Esophagus muscularis mucosa (tissue), 4 donors: ENCODE measurements at regions not wholly inside any gene's neighbourhood (a gene's known extent, or its start where the extent isn't known, plus 50 kb on each side); places are given as distances from the start of the nearest gene placed in this dataset.
A peak's percentile ranks its signal among the peaks of the same experiment; 100 is the strongest.
"Not testable (repeated sequence)": the region's sequence is repeated elsewhere in the genome, so short reads cannot be mapped to it uniquely, and the experiment has no call there.

Experiments
- DNase-seq: peaks from one replicate; pipeline ENCODE4 v3.0.0-alpha.2; 2017; ENCODE audit errors: extremely low spot score
- H3K27ac ChIP-seq, 4 donors: fragments of 200-600 bp; sonication (generic); replicated peaks in 1 of 4; 1 replicate in 3 of 4; 2 replicates in 1 of 4; pipeline ENCODE4 v1.5.1; 2016 to 2019; ENCODE audit warnings: mild to moderate bottlenecking in 1 of 4
- H3K27me3 ChIP-seq, 4 donors: fragments of 200-600 bp; sonication (generic); one replicate each; pipeline versions ENCODE4 v1.5.1 to v1.6.0; 2016 to 2019
- H3K36me3 ChIP-seq, 4 donors: fragments of 200-600 bp; sonication (generic); one replicate each; pipeline ENCODE4 v1.5.1; 2016 to 2019
- H3K4me1 ChIP-seq, 4 donors: fragments of 200-600 bp; sonication (generic); one replicate each; pipeline ENCODE4 v1.5.1; 2016 to 2019
- H3K4me3 ChIP-seq, 4 donors: fragments of 200-600 bp; sonication (generic); 1 replicate in 2 of 4; 2 replicates in 2 of 4; pipeline ENCODE4 v1.5.1; 2016 to 2019; ENCODE audit warnings: mild to moderate bottlenecking in 4 of 4, moderate library complexity in 1 of 4
- H3K9me3 ChIP-seq, 4 donors: fragments of 200-600 bp; sonication (generic); 1 replicate in 3 of 4; 2 replicates in 1 of 4; pipeline ENCODE4 v1.5.1; 2016 to 2019
- EP300 ChIP-seq: sonication (generic); formaldehyde crosslinking; IDR thresholded peaks from one replicate; pipeline ENCODE4 v1.6.1; 2017; ENCODE audit warnings: antibody characterized with exemption
- POLR2A ChIP-seq: fragments of 450-650 bp; IDR thresholded peaks from one replicate; pipeline ENCODE4 v1.6.1; 2017; ENCODE audit warnings: antibody characterized with exemption, moderate library complexity, mild to moderate bottlenecking, low read depth
- POLR2AphosphoS5 ChIP-seq, 2 donors: sonication (generic); formaldehyde crosslinking; IDR thresholded peaks; one replicate each; pipeline ENCODE4 v1.6.1; 2017; ENCODE audit warnings: antibody characterized with exemption in 2 of 2
- WGBS: methylation state at CpG from one replicate; pipeline ENCODE4 v1.1.5; 2018; 5-methylcytosine and 5-hydroxymethylcytosine counted together
- intact Hi-C: fragments of 100-400 bp; cut with DNase I; formaldehyde crosslinking; loops from one replicate; pipeline ENCODE4 v1.15.1; 2023
- TF ChIP-seq, protein P1 (sequence below), 3 experiments: fragments of 200-600 bp in 2 of 3; fragments of 450-650 bp in 1 of 3; sonication (generic) in 2 of 3; IDR thresholded peaks; one replicate each; pipeline ENCODE4 v1.5.1; 2017 to 2019; ENCODE audit warnings: antibody characterized with exemption in 3 of 3, mild to moderate bottlenecking in 2 of 3, moderate library complexity in 1 of 3

DNA sequence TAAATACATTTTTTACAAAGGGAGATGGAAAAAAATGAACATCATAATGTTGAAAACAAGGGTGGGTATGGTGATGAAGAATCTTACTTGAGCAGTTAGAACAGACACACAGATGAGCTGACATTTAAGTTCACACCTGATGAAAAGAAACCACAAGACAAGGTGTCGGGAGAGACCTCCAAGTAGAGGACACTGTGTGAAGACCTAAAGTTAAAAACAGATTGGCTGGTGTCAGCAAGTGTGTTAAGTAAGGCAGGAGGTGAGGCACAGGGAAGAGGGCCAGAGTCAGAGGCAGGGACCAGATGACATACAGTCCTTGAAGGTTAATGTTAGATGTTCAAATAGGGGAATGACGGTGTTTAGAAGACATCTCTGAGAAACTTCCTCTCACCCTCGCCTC lies 236.8 kb downstream of the FAT3 start:
- Histone ChIP-seq H3K9me3 (no peaks in the 10 kb centered on the region), H3K36me3 (no peaks in the 10 kb centered on the region), H3K27me3 (no peaks in the 10 kb centered on the region), H3K27ac (no peak overlapping the region), H3K4me1 (no peaks in the 10 kb centered on the region), H3K4me3 (no peak overlapping the region)
- 98% methylated on average over 3 of the region's 3 CpGs for WGBS
- intact Hi-C loops: no loop called here
- TF ChIP-seq EP300: no peak
- TF ChIP-seq, protein P1, sequence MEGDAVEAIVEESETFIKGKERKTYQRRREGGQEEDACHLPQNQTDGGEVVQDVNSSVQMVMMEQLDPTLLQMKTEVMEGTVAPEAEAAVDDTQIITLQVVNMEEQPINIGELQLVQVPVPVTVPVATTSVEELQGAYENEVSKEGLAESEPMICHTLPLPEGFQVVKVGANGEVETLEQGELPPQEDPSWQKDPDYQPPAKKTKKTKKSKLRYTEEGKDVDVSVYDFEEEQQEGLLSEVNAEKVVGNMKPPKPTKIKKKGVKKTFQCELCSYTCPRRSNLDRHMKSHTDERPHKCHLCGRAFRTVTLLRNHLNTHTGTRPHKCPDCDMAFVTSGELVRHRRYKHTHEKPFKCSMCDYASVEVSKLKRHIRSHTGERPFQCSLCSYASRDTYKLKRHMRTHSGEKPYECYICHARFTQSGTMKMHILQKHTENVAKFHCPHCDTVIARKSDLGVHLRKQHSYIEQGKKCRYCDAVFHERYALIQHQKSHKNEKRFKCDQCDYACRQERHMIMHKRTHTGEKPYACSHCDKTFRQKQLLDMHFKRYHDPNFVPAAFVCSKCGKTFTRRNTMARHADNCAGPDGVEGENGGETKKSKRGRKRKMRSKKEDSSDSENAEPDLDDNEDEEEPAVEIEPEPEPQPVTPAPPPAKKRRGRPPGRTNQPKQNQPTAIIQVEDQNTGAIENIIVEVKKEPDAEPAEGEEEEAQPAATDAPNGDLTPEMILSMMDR (IDR thresholded peaks at IDR 0.05): no peak
- TF ChIP-seq POLR2A: no peak
- no peak for TF ChIP-seq POLR2AphosphoS5 (IDR thresholded peaks at IDR 0.05)
- DNase-seq: no peak

DNA sequence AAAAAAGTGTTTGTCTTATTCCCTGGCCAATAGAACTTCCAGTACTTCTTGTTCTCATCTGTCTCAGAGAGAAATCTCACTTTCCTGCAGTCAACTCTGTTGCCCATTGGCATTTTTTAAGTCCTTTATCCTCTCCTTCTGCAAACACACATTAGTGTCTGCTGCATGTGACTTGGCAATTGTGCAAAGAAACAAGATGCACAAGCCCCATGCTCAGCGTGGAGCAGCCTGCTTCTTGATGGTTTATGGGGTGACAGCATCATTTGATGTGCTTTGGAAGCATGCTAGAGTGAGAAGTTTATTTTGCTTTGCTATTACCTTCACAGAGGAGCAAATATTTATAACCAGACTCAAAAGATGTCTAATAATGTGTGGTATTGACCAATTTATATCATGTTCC lies 238.2 kb downstream of the FAT3 start:
- Histone ChIP-seq H3K27ac (no peak overlapping the region), H3K36me3 (no peaks in the 10 kb centered on the region), H3K4me1 (no peaks in the 10 kb centered on the region), H3K27me3 (no peaks in the 10 kb centered on the region), H3K4me3 (no peak overlapping the region), H3K9me3 (no peaks in the 10 kb centered on the region)
- TF ChIP-seq EP300: no peak
- TF ChIP-seq POLR2A: no peak
- TF ChIP-seq, protein P1 (IDR thresholded peaks at IDR 0.05): no peak
- TF ChIP-seq POLR2AphosphoS5 (IDR thresholded peaks at IDR 0.05): no peak
- DNase-seq: no peak
- WGBS: 32% methylated on average over 1 of the region's 1 CpG
- intact Hi-C loops: no loop called here

DNA sequence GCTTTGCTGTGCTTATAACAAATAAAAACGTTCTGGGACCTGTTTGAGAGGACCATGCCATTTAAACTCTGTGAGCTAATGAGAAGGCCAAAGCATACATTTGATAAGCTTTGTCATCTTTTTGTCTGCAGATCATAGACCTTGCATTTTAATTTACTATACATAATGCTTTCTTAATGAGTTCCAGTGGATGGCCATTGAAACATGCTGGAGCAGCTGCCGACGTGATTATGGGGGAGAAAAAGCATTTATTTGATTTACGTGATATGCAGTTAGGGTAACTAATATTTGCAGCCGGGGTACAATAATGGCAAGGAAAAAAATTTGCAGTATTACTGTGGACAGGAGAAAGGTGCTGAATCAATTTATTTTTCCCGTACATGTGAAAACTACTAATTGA lies 240.2 kb downstream of the FAT3 start:
- no peaks in the 10 kb centered on the region for H3K9me3 ChIP-seq
- WGBS: 75% methylated on average over 6 of the region's 6 CpGs
- H3K4me1 ChIP-seq: no peaks in the 10 kb centered on the region
- intact Hi-C loops: no loop called here
- no peaks in the 10 kb centered on the region for H3K36me3 ChIP-seq
- no peak for DNase-seq
- H3K27ac ChIP-seq: no peak overlapping the region
- TF ChIP-seq POLR2AphosphoS5 (IDR thresholded peaks at IDR 0.05): no peak
- no peak for TF ChIP-seq POLR2A
- TF ChIP-seq EP300: no peak
- TF ChIP-seq, protein P1 (IDR thresholded peaks at IDR 0.05): no peak
- H3K4me3 ChIP-seq: no peak overlapping the region
- H3K27me3 ChIP-seq: no peaks in the 10 kb centered on the region

DNA sequence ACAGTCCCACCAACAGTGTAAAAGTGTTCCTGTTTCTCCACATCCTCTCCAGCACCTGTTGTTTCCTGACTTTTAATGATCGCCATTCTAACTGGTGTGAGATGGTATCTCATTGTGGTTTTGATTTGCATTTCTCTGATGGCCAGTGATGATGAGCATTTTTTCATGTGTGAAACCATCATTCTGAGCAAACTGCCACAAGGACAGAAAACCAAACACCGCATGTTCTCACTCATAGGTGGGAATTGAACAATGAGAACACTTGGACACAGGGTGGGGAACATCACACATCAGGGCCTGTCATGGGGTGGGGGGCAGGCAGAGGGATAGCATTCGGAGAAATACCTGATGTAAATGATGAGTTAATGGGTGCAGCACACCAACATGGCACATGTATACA lies 240.8 kb downstream of the FAT3 start:
- H3K9me3 ChIP-seq, H3K27me3 ChIP-seq, H3K27ac ChIP-seq, DNase-seq, H3K4me1 ChIP-seq, H3K4me3 ChIP-seq, intact Hi-C loops, H3K36me3 ChIP-seq: not testable (repeated sequence)
- 88% methylated on average over 3 of the region's 3 CpGs for WGBS

DNA sequence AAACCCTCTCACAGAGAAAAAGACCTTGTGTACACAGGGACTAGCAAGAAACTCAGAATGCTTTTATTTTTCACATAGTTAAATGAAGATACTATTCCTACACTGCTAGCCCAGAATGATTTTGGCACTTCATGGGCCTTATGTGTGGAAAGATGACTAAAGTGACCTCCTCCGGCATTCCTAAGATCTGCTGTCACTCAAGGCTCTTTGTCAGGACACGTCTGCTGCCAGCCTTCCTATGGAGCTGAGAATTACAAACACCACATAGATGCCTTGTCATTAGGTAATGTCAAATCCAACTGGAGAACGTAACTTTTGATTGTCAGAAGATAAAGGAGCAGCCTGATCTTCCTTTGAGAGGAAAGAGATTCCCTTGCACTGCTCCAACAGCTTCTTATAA lies 249.1 kb downstream of the FAT3 start:
- no peaks in the 10 kb centered on the region for H3K36me3 ChIP-seq
- peak; percentile 21 for DNase-seq
- intact Hi-C loops: no loop called here
- TF ChIP-seq, protein P1 (IDR thresholded peaks at IDR 0.05): no peak
- no peaks in the 10 kb centered on the region for H3K27me3 ChIP-seq
- H3K9me3 ChIP-seq: no peaks in the 10 kb centered on the region
- H3K4me3 ChIP-seq: no peak overlapping the region
- H3K27ac ChIP-seq: no peak overlapping the region
- no peaks in the 10 kb centered on the region for H3K4me1 ChIP-seq
- 72% methylated on average over 3 of the region's 3 CpGs for WGBS
